ENCODE measurements at regions not wholly inside any gene's neighbourhood (a gene's known extent, or its start where the extent isn't known, plus 50 kb on each side); places are given as distances from the start of the nearest gene placed in this dataset.

DNA sequence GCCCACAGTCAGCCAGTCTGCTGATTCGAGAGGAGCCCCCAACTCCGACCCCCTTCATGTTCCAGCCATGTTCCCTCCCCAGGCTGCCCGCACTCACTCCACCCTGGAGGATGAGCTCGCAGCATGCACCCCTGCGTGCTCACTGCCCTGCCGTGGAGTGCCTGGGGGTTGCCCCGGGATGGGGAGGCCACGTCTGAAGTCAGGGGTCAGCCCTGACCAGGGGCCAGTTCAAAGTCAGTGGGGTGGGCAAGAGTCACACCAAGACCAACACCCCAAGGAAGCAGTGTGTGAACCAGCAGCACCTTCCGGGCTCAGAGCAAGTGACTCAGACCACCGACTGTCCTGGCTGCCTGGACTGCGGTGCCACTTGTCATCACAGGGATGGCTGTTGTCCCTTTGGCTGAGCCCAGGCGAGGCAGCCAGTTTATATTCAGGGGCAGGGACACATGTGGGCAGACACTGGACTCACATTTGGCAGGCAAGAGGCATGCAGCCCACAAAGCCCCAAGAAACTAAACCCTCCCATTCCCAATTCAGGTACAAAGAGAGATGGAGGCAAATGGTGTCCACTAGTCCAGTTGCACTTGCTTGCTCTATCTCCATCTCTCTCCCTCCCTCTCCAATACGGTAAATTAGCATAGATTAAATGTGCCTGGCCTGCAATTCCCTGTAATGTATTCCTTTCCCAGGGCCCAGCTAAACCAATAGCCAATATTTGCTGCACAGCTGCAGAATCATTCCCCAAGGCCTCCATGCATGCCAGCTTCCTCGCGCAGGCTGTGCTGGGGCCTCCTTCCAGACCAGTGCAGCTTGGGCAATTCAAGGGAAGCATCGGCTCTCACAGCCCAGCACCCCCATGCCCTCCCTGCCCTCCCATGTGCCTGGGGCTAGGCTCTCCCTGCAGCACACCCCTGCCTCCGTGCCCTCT, 135.7 kb upstream of the IQSEC1 start:
- no peak for TF ChIP-seq EZH2 (IDR thresholded peaks at IDR 0.05; ENCODE audit: low read depth)
- no peak for TF ChIP-seq CTCF (conservative IDR thresholded peaks at IDR 0.05)
